H7 (cell line): ENCODE measurements at regions not wholly inside any gene's neighbourhood (a gene's known extent, or its start where the extent isn't known, plus 50 kb on each side); places are given as distances from the start of the nearest gene placed in this dataset.

Experiments
- DNase-seq: peaks from one replicate; pipeline ENCODE4 v3.0.0; 2012
- H3K27me3 ChIP-seq: 2 replicates; pipeline ENCODE4 v1.6.0; 2011; ENCODE audit warnings: mild to moderate bottlenecking, low read length; ENCODE audit not compliant: control insufficient read depth, insufficient read depth
- H3K36me3 ChIP-seq: replicated peaks from 2 replicates; pipeline ENCODE4 v1.5.1; 2011; ENCODE audit warnings: low read length; ENCODE audit not compliant: control insufficient read depth, insufficient read depth
- H3K4me3 ChIP-seq: 2 replicates; pipeline ENCODE4 v1.5.1; 2011; ENCODE audit warnings: low read depth, mild to moderate bottlenecking, control low read depth, low read length, moderate library complexity; ENCODE audit not compliant: insufficient read depth

GRCh38 chr1:216983823-216984222 is 260.6 kb upstream of the ESRRG start:
- no peaks in the 10 kb centered on the region for H3K27me3 ChIP-seq
- DNase-seq: no peak
- no peak overlapping the region for H3K4me3 ChIP-seq
- H3K36me3 ChIP-seq: no peaks in the 10 kb centered on the region

- Histone ChIP-seq H3K4me3 (no peak overlapping the region), H3K27me3 (no peaks in the 10 kb centered on the region), H3K36me3 (no peaks in the 10 kb centered on the region)
- no peak for DNase-seq
These were observed 238.3 kb upstream of the ESRRG start for GRCh38 chr1:216961516-216961915.

- no peaks in the 10 kb centered on the region for H3K27me3 ChIP-seq
- no peak overlapping the region for H3K4me3 ChIP-seq
- no peak for DNase-seq
- H3K36me3 ChIP-seq: no peaks in the 10 kb centered on the region
These were observed 237.5 kb upstream of the ESRRG start for GRCh38 chr1:216960716-216961115.

GRCh38 chr1:216958569-216958968 is 235.3 kb upstream of the ESRRG start:
- H3K4me3 ChIP-seq: no peak overlapping the region
- no peak for DNase-seq
- H3K36me3 ChIP-seq: no peaks in the 10 kb centered on the region
- no peaks in the 10 kb centered on the region for H3K27me3 ChIP-seq

- H3K27me3 ChIP-seq: no peaks in the 10 kb centered on the region
- no peak for DNase-seq
- no peak overlapping the region for H3K4me3 ChIP-seq
These were observed 230.3 kb upstream of the ESRRG start for GRCh38 chr1:216953495-216953894.

GRCh38 chr1:216952864-216953263 is 229.6 kb upstream of the ESRRG start:
- Histone ChIP-seq H3K36me3 (no peaks in the 10 kb centered on the region), H3K27me3 (no peaks in the 10 kb centered on the region), H3K4me3 (no peak overlapping the region)
- no peak for DNase-seq

More at GRCh38 chr1:216953495-216953894, 230.3 kb upstream of the ESRRG start:
- H3K36me3 ChIP-seq: no peaks in the 10 kb centered on the region

- no peak for DNase-seq
- Histone ChIP-seq H3K4me3 (no peak overlapping the region), H3K36me3 (no peaks in the 10 kb centered on the region), H3K27me3 (no peaks in the 10 kb centered on the region)
These were observed 222.4 kb upstream of the ESRRG start for GRCh38 chr1:216945538-216946080.

- Histone ChIP-seq H3K4me3 (no peak overlapping the region), H3K27me3 (no peaks in the 10 kb centered on the region), H3K36me3 (no peaks in the 10 kb centered on the region)
- peak; percentile 6 for DNase-seq
These were observed 221.8 kb upstream of the ESRRG start for GRCh38 chr1:216944864-216945510.

GRCh38 chr1:216937491-216937890 is 214.3 kb upstream of the ESRRG start:
- H3K27me3 ChIP-seq: no peaks in the 10 kb centered on the region
- H3K4me3 ChIP-seq: no peak overlapping the region
- no peak for DNase-seq
- H3K36me3 ChIP-seq: no peaks in the 10 kb centered on the region

- Histone ChIP-seq H3K27me3 (no peaks in the 10 kb centered on the region), H3K4me3 (no peak overlapping the region), H3K36me3 (no peaks in the 10 kb centered on the region)
- no peak for DNase-seq
These were observed 213.6 kb upstream of the ESRRG start for GRCh38 chr1:216936779-216937178.

GRCh38 chr1:216935901-216936300 is 212.7 kb upstream of the ESRRG start:
- H3K27me3 ChIP-seq: no peaks in the 10 kb centered on the region
- no peak for DNase-seq
- H3K4me3 ChIP-seq: no peak overlapping the region
- no peaks in the 10 kb centered on the region for H3K36me3 ChIP-seq

GRCh38 chr1:216932424-216932823 is 209.2 kb upstream of the ESRRG start:
- H3K27me3 ChIP-seq: no peaks in the 10 kb centered on the region
- DNase-seq: no peak
- H3K4me3 ChIP-seq: no peak overlapping the region
- no peaks in the 10 kb centered on the region for H3K36me3 ChIP-seq

- DNase-seq: no peak
- no peak overlapping the region for H3K4me3 ChIP-seq
- no peaks in the 10 kb centered on the region for H3K36me3 ChIP-seq
These were observed 206.8 kb upstream of the ESRRG start for GRCh38 chr1:216929870-216930582.

GRCh38 chr1:216927633-216928032 is 204.4 kb upstream of the ESRRG start:
- no peak for DNase-seq
- Histone ChIP-seq H3K4me3 (no peak overlapping the region), H3K27me3 (no peaks in the 10 kb centered on the region), H3K36me3 (no peaks in the 10 kb centered on the region)

More at GRCh38 chr1:216929870-216930582, 206.8 kb upstream of the ESRRG start:
- no peaks in the 10 kb centered on the region for H3K27me3 ChIP-seq
